PC-9 (cell line): ENCODE measurements at regions not wholly inside any gene's neighbourhood (a gene's known extent, or its start where the extent isn't known, plus 50 kb on each side); places are given as distances from the start of the nearest gene placed in this dataset.

Source experiments
- BruUV-seq: library from RNA; stranded (reverse); fragments of 400-500 nt; replicated peaks from 2 replicates; lab custom pipeline; 2021; lab: Mats Ljungman, UMichigan
- CTCF ChIA-PET: fragments of 300-600 bp; sonication (Branson Sonifier 250); formaldehyde crosslinking; loops from one replicate; lab custom pipeline; 2022; ENCODE audit warnings: antibody characterized with exemption; lab: Charles Lee
- POLR2A ChIA-PET: fragments of 300-600 bp; sonication (Branson Sonifier 250); formaldehyde crosslinking; loops from one replicate; lab custom pipeline; 2022; ENCODE audit warnings: antibody characterized with exemption; ENCODE audit not compliant: unreplicated experiment; lab: Charles Lee
- DNase-seq, 2 experiments: peaks; one replicate each; pipeline versions ENCODE4 v3.0.0 to v3.0.0-alpha.2; 2015 to 2022; ENCODE audit warnings: mixed read lengths in 1 of 2
- H2AFZ ChIP-seq: fragments of 200-600 bp; sonication (generic); 2 replicates; pipeline ENCODE4 v1.8.1; 2017; ENCODE audit warnings: antibody characterized with exemption
- H3F3A ChIP-seq: fragments of 200-600 bp; sonication (generic); 2 replicates; pipeline ENCODE4 v1.8.1; 2017; ENCODE audit warnings: antibody characterized with exemption, mild to moderate bottlenecking, low read depth; ENCODE audit not compliant: insufficient read depth
- H3K27ac ChIP-seq: fragments of 200-600 bp; sonication (generic); 2 replicates; pipeline ENCODE4 v1.6.1; 2016; ENCODE audit warnings: mixed run types
- H3K27me3 ChIP-seq: fragments of 200-600 bp; sonication (generic); 2 replicates; pipeline ENCODE4 v1.6.1; 2016; ENCODE audit warnings: low read depth, mixed run types; ENCODE audit not compliant: insufficient read depth
- H3K36me3 ChIP-seq: fragments of 200-600 bp; sonication (generic); 2 replicates; pipeline ENCODE4 v1.6.1; 2016; ENCODE audit warnings: low read depth, mixed run types
- H3K4me1 ChIP-seq: fragments of 200-600 bp; sonication (generic); replicated peaks from 2 replicates; pipeline ENCODE4 v1.6.1; 2016; ENCODE audit warnings: mixed run types; ENCODE audit not compliant: insufficient read depth
- H3K4me2 ChIP-seq: fragments of 200-600 bp; sonication (generic); 2 replicates; pipeline ENCODE4 v1.6.1; 2017; ENCODE audit warnings: mixed run types
- H3K4me3 ChIP-seq: fragments of 200-600 bp; sonication (generic); 2 replicates; pipeline ENCODE4 v1.6.1; 2016; ENCODE audit warnings: mixed run types
- H3K79me2 ChIP-seq: fragments of 200-600 bp; sonication (generic); 2 replicates; pipeline ENCODE4 v1.6.1; 2017; ENCODE audit warnings: low read depth, mixed run types
- H3K9me2 ChIP-seq: fragments of 200-600 bp; sonication (generic); 2 replicates; pipeline ENCODE4 v1.8.1; 2017; ENCODE audit warnings: mild to moderate bottlenecking; ENCODE audit not compliant: insufficient read depth
- H3K9me3 ChIP-seq: fragments of 200-600 bp; sonication (generic); 2 replicates; pipeline ENCODE4 v1.8.1; 2016; ENCODE audit warnings: low read depth; ENCODE audit not compliant: insufficient read depth
- H4K20me1 ChIP-seq: fragments of 200-600 bp; sonication (generic); 2 replicates; pipeline ENCODE4 v1.8.1; 2017; ENCODE audit not compliant: insufficient read depth
- EZH2 ChIP-seq: fragments of 200-600 bp; sonication (generic); IDR thresholded peaks from 2 replicates; pipeline ENCODE4 v1.8.0; 2017; ENCODE audit warnings: antibody characterized with exemption, low read depth
- intact Hi-C: fragments of 100-400 bp; cut with micrococcal nuclease; formaldehyde crosslinking; loops from one replicate; pipeline ENCODE4 v1.10.0; 2022; ENCODE audit not compliant: unreplicated experiment
- TF ChIP-seq, protein P1 (sequence below): fragments of 200-600 bp; sonication (generic); conservative IDR thresholded peaks from 2 replicates; pipeline ENCODE4 v1.6.1; 2017; ENCODE audit warnings: mixed run types, antibody characterized with exemption, mild to moderate bottlenecking, moderate library complexity

DNA sequence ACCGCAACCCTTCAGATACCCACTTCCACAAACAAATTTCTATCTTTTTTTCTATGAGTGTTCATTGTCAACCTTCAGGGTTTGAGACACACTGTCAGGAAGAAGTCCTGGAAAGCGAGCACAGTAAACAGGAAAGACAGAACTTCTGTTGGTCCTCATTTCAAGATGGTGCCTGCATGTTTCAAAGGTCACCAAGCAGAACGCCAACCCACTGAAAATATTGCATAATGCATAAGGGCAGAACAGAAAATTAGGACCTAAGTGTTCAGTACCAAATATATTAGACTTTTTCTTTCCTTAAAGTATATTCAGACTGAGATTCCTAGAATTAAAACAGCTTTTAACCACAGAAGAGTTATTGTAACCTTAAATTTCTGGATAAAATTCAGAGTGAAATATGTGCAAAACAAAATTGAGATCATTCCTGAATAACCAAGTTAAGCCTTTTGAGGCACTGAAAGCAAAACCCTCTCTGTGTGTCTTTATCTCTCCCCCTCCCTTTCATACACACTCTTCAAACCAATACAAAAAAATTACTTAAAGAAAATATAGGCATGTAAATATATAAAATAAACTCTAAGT is 387.8 kb upstream of the THBS1 start:
- Histone ChIP-seq H3K79me2 (no peaks in the 10 kb centered on the region), H3K9me2 (no peaks in the 10 kb centered on the region), H3K4me2 (no peak overlapping the region), H3K9me3 (0 out of 2 replicates have a peak, but pooled peaks cover 17% of the 10 kb centered on the region), H3K27ac (no peak overlapping the region), H3K4me3 (no peak overlapping the region), H3K27me3 (no peaks in the 10 kb centered on the region), H3K36me3 (no peaks in the 10 kb centered on the region; the same call in 1 of the 2 replicates), H2AFZ (no peak overlapping the region), H4K20me1 (no peaks in the 10 kb centered on the region), H3K4me1 (peaks cover 50% of the 10 kb centered on the region), H3F3A (peaks cover 37% of the 10 kb centered on the region; the same call in 1 of the 2 replicates)
- ChIA-PET CTCF (no interaction called here), POLR2A (interaction anchor here (0.5 to 1.4 kb wide), 2 partner anchors 197 to 388 kb away, joined by 8 to 12 read pairs; partner anchors contain the start of gene THBS1)
- intact Hi-C loops = loop anchor here (1.0 kb wide), 2 partner anchors 20 to 21 kb away; no protein-coding TSS in a partner anchor
- no peak for DNase-seq
- no TSS peak for BruUV-seq
- no peak for TF ChIP-seq EZH2
- TF ChIP-seq, protein P1, sequence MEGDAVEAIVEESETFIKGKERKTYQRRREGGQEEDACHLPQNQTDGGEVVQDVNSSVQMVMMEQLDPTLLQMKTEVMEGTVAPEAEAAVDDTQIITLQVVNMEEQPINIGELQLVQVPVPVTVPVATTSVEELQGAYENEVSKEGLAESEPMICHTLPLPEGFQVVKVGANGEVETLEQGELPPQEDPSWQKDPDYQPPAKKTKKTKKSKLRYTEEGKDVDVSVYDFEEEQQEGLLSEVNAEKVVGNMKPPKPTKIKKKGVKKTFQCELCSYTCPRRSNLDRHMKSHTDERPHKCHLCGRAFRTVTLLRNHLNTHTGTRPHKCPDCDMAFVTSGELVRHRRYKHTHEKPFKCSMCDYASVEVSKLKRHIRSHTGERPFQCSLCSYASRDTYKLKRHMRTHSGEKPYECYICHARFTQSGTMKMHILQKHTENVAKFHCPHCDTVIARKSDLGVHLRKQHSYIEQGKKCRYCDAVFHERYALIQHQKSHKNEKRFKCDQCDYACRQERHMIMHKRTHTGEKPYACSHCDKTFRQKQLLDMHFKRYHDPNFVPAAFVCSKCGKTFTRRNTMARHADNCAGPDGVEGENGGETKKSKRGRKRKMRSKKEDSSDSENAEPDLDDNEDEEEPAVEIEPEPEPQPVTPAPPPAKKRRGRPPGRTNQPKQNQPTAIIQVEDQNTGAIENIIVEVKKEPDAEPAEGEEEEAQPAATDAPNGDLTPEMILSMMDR = no peak

DNA sequence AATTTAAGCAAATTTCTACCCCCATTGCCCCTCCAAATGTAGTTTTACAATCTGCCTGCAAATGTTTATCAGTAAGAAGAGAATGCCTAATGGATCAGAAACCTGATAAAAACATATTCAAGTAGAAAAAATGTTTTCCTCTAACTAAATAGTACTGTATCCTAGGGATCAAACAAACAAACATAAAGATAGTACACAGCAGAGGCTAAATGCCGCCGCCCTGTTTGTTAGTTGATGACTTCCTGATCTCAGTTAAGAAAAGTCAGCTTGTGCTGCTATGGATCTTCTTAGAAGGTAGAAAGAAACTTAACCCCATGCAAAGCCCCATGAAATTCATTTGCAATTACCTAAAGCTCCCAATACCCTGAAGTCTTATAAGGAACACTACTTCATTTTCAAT is 387.3 kb upstream of the THBS1 start:
- CTCF ChIA-PET = no interaction called here
- Histone ChIP-seq H3K9me3 (0 out of 2 replicates have a peak, but pooled peaks cover 17% of the 10 kb centered on the region), H3K27me3 (no peaks in the 10 kb centered on the region), H3K4me3 (no peak overlapping the region), H3K4me2 (no peak overlapping the region), H3K79me2 (no peaks in the 10 kb centered on the region), H3K4me1 (peaks cover 44% of the 10 kb centered on the region), H3F3A (peaks cover 31% of the 10 kb centered on the region; the same call in 1 of the 2 replicates), H3K27ac (no peak overlapping the region), H2AFZ (no peak overlapping the region), H3K9me2 (no peaks in the 10 kb centered on the region), H3K36me3 (no peaks in the 10 kb centered on the region; the same call in 1 of the 2 replicates), H4K20me1 (no peaks in the 10 kb centered on the region)
- peak in 1 of 2 experiments; percentile 38 for DNase-seq
- intact Hi-C loops = no loop called here
- TF ChIP-seq EZH2 = no peak
- TF ChIP-seq, protein P1 = no peak
- POLR2A ChIA-PET = no interaction called here
- BruUV-seq = no TSS peak

DNA sequence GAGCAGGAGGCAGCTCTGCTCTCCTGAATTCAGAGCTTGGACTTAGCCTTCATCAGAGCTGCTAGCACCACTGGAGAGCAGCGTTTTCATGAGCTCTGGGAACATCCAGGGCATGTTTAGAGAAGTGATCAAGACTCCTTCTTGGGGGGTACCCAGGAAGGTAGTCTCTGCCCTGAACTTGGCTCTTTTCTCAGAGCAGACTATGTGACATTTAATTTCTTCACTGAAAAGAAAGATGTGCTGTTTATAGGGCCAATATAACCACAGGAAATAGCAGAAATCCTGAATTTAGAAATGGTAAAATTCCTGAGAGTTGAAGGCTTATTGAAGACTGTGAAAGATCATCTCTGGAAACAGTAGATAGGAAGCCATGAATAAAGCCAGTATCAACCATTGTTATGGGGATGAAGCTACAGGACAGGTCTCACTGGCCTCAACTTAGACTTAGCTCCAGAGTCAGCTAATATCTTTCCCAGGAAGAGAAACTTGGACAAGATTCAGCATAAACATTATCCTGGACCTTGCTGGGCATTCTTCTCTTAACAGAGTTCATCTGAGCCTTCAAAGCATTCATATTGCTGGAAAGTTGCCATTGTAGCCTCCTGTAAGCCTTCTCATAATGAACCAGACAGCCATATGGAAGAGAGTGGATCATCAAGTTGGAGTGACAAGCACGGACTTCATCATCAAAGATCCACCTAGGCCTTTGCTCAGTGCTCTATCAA is 386.6 kb upstream of the THBS1 start:
- H3K4me2 ChIP-seq = no peak overlapping the region
- no peak for TF ChIP-seq EZH2
- TF ChIP-seq, protein P1 = no peak
- no peak overlapping the region for H3K4me3 ChIP-seq
- CTCF ChIA-PET = no interaction called here
- H3K27ac ChIP-seq = no peak overlapping the region
- 0 out of 2 replicates have a peak, but pooled peaks cover 17% of the 10 kb centered on the region for H3K9me3 ChIP-seq
- H3K36me3 ChIP-seq = no peaks in the 10 kb centered on the region; the same call in 1 of the 2 replicates
- H3K9me2 ChIP-seq = no peaks in the 10 kb centered on the region
- no peak for DNase-seq
- H3K27me3 ChIP-seq = no peaks in the 10 kb centered on the region
- POLR2A ChIA-PET = interaction anchor here (0.5 kb wide), 1 partner anchor 480 kb away, joined by 3 read pairs; no protein-coding TSS in a partner anchor
- H4K20me1 ChIP-seq = no peaks in the 10 kb centered on the region
- BruUV-seq = no TSS peak
- H3F3A ChIP-seq = peaks cover 25% of the 10 kb centered on the region; the same call in 1 of the 2 replicates
- no peaks in the 10 kb centered on the region for H3K79me2 ChIP-seq
- peaks cover 39% of the 10 kb centered on the region for H3K4me1 ChIP-seq
- intact Hi-C loops = no loop called here
- H2AFZ ChIP-seq = no peak overlapping the region
